Common myeloid progenitor, CD34-positive (primary cell): ENCODE measurements at regions not wholly inside any gene's neighbourhood (a gene's known extent, or its start where the extent isn't known, plus 50 kb on each side); places are given as distances from the start of the nearest gene placed in this dataset.
"Not testable (repeated sequence)": the region's sequence is repeated elsewhere in the genome, so short reads cannot be mapped to it uniquely, and the experiment has no call there.

Experiments
- CTCF ChIA-PET: fragments of 350-600 bp; sonication (Branson Sonifier 250); formaldehyde crosslinking; loops from one replicate; lab custom pipeline; 2021; ENCODE audit warnings: antibody characterized with exemption; lab: Charles Lee
- POLR2A ChIA-PET: fragments of 350-600 bp; sonication (Branson Sonifier 250); formaldehyde crosslinking; loops from one replicate; lab custom pipeline; 2021; ENCODE audit warnings: antibody characterized with exemption; lab: Charles Lee
- DNase-seq, 3 donors: peaks; one replicate each; pipeline versions ENCODE4 v3.0.0 to v3.0.0-alpha.2; 2013
- H3K27ac ChIP-seq, 2 experiments: 1 replicate in 1 of 2; 2 replicates in 1 of 2; pipeline ENCODE4 v1.7.0; 2013; ENCODE audit warnings: inconsistent platforms in 2 of 2, low read length in 2 of 2, mild to moderate bottlenecking in 2 of 2, low read depth in 1 of 2, moderate library complexity in 1 of 2; ENCODE audit not compliant: severe bottlenecking in 2 of 2, insufficient read depth in 1 of 2, poor library complexity in 1 of 2
- H3K27me3 ChIP-seq, 5 experiments: replicated peaks in 2 of 5; 1 replicate in 3 of 5; 2 replicates in 2 of 5; pipeline versions ENCODE4 v1.6.1 to v1.7.0; 2013; ENCODE audit warnings: low read length in 4 of 5, mild to moderate bottlenecking in 2 of 5, moderate library complexity in 2 of 5, inconsistent platforms in 1 of 5; ENCODE audit not compliant: insufficient read depth in 5 of 5, control insufficient read depth in 4 of 5
- H3K36me3 ChIP-seq, 4 experiments: 1 replicate in 2 of 4; 2 replicates in 2 of 4; pipeline versions ENCODE4 v1.6.1 to v1.7.0; 2013; ENCODE audit warnings: low read length in 3 of 4, control low read depth in 1 of 4, mild to moderate bottlenecking in 1 of 4; ENCODE audit not compliant: control insufficient read depth in 4 of 4, insufficient read depth in 4 of 4
- H3K4me1 ChIP-seq, 4 experiments: 1 replicate in 3 of 4; 2 replicates in 1 of 4; pipeline versions ENCODE4 v1.6.1 to v1.7.1; 2013; ENCODE audit warnings: low read length in 3 of 4, mild to moderate bottlenecking in 3 of 4, control low read depth in 1 of 4, inconsistent platforms in 1 of 4, moderate library complexity in 1 of 4; ENCODE audit not compliant: control insufficient read depth in 4 of 4, insufficient read depth in 4 of 4; ENCODE audit errors: control extremely low read depth in 1 of 4
- H3K4me3 ChIP-seq, 7 experiments: 1 replicate in 4 of 7; 2 replicates in 3 of 7; pipeline versions ENCODE4 v1.5.1 to v1.7.0; 2013; ENCODE audit warnings: mild to moderate bottlenecking in 7 of 7, low read length in 6 of 7, moderate library complexity in 6 of 7, inconsistent platforms in 2 of 7, low read depth in 2 of 7, control low read depth in 1 of 7; ENCODE audit not compliant: insufficient read depth in 4 of 7, control insufficient read depth in 1 of 7; ENCODE audit errors: extremely low read depth in 1 of 7
- H3K9me3 ChIP-seq, 5 experiments: 1 replicate in 4 of 5; 2 replicates in 1 of 5; pipeline versions ENCODE4 v1.6.1 to v1.7.1; 2013; ENCODE audit warnings: low read length in 4 of 5, mild to moderate bottlenecking in 2 of 5, inconsistent platforms in 1 of 5, low read depth in 1 of 5, moderate library complexity in 1 of 5; ENCODE audit not compliant: control insufficient read depth in 4 of 5, insufficient read depth in 2 of 5; ENCODE audit errors: control extremely low read depth in 1 of 5
- WGBS: methylation state at CpG from one replicate; pipeline ENCODE4 v1.1.5; 2013; ENCODE audit not compliant: insufficient coverage; 5-methylcytosine and 5-hydroxymethylcytosine counted together

DNA sequence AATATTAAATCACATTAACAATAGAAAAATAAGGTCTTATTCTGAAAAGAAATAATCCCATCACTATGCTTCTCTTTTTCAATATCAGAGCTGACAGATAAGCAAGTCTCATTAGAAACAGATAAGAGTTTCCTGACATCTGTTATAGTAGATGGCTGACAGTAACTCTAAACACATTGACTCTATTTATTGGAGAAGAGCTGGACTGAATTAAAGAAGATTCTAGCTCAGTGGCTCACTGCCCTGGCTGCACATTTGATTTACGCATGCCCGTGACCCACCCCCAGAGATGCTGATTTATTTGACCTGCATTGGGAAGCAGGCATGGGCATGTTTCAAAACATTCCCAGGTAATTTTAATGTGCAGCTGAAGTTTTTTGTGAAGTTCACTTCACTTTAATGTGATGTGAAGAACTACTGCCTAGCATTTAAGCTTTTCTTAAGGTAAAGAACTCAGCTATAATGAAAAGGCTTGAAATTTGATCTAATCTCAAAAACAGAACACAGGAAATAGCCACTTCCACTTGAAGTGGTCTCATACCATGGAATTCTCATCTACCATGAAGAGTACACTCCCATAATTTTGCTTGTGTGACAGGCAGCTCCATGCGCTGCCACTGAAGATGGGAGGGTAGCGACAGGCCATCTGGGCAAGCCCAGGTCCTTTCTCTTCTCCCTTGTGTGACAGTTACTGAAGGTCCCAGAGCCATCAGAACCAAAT lies 162.3 kb downstream of the TPBG start:
- ChIA-PET POLR2A (no interaction called here), CTCF (no interaction called here)
- no peak overlapping the region for H3K4me3 ChIP-seq
- DNase-seq: no peak
- H3K4me1 ChIP-seq: no peaks in the 10 kb centered on the region
- no peak overlapping the region for H3K27ac ChIP-seq
- no peaks in the 10 kb centered on the region for H3K9me3 ChIP-seq
- 93% methylated on average over 4 of the region's 4 CpGs for WGBS
- H3K27me3 ChIP-seq: no peaks in the 10 kb centered on the region
- H3K36me3 ChIP-seq: no peaks in the 10 kb centered on the region

DNA sequence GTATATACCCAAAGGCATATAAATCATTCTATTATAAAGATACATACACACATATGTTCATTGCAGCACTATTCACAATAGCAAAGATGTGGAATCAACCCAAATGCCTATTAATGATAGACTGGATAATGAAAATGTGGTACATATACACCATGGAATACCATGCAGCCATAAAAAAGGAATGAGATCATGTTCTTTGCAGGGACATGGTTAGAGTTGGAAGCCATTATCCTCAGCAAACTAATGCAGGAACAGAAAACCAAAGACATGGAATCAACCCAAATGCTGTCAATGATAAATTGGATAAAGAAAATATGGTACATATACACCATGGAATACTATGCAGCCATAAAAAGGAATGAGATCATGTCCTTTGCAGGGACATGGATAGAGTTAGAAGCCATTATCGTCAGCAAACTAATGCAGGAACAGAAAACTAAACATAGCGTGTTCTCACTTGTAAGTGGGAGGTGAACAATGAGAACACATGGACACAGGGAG lies 166.4 kb downstream of the TPBG start:
- H3K27ac ChIP-seq, H3K27me3 ChIP-seq, POLR2A ChIA-PET, H3K9me3 ChIP-seq, H3K4me1 ChIP-seq, H3K4me3 ChIP-seq, H3K36me3 ChIP-seq, DNase-seq: not testable (repeated sequence)
- WGBS: 100% methylated on average over 2 of the region's 2 CpGs
- CTCF ChIA-PET: interaction anchor here (1.0 kb wide), 1 partner anchor 107 kb away, joined by 3 read pairs; no protein-coding TSS in a partner anchor

DNA sequence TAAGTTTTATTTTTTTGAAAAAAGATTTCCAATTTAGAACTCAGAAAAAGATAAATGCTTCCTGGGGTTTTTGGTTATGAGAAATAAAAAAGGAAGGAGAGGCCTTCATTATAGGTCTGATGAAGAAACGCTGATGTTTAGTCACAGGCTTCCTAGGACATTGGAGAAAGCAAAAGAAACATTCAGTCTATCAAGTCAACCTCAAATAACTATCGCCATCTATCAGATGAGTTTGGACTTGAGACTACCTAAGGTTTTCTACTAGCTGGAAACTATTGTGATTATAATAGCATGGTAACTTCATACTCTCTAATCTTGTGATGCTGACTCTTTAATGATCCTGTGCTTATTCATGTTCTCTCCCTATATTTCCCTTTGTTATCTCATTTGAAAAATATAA lies 171.3 kb downstream of the TPBG start:
- H3K4me1 ChIP-seq: no peaks in the 10 kb centered on the region
- POLR2A ChIA-PET: no interaction called here
- no peak for DNase-seq
- CTCF ChIA-PET: no interaction called here
- no peak overlapping the region for H3K4me3 ChIP-seq
- H3K27ac ChIP-seq: no peak overlapping the region
- no CpG with 5 or more reads among the region's 2 CpGs for WGBS
- no peaks in the 10 kb centered on the region for H3K27me3 ChIP-seq
- no peaks in the 10 kb centered on the region for H3K9me3 ChIP-seq
- no peaks in the 10 kb centered on the region for H3K36me3 ChIP-seq

DNA sequence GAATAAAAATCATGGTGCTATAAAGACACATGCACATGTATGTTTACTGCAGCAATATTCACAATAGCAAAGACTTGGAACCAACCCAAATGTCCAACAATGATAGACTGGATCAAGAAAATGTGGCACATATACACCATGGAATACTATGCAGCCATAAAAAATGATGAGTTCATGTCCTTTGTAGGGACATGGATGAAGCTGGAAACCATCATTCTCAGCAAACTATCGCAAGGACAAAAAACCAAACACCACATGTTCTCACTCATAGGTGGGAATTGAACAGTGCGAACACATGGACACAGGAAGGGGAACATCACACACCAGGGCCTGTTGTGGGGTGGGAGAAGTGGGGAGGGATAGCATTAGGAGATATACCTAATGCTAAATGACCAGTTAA lies 185.9 kb downstream of the TPBG start:
- H3K27me3 ChIP-seq, H3K36me3 ChIP-seq, H3K9me3 ChIP-seq, H3K27ac ChIP-seq, H3K4me1 ChIP-seq, DNase-seq, H3K4me3 ChIP-seq, CTCF ChIA-PET, POLR2A ChIA-PET: not testable (repeated sequence)
- no CpG with 5 or more reads among the region's 2 CpGs for WGBS

DNA sequence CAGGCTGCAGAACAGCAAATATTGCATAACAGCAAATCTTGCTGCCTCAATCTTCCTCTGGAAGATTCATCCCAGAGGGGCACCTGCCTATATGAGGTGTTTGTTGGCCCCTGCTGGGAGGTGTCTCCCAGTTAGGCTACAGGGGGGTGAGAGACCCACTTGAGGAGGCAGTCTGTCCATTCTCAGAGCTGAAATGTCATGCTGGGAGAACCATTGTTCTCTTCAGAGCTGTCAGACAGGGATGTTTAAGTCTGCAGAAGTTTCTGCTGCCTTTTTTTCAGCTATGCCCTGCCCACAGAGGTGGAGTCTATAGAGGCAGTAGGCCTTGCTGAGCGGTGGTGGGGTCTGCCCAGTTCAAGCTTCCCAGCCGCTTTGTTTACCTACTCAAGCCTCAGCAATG lies 187.7 kb downstream of the TPBG start:
- H3K4me1 ChIP-seq, H3K27me3 ChIP-seq, DNase-seq, H3K27ac ChIP-seq, POLR2A ChIA-PET, CTCF ChIA-PET, H3K4me3 ChIP-seq, H3K9me3 ChIP-seq, H3K36me3 ChIP-seq: not testable (repeated sequence)
- 88% methylated on average over 2 of the region's 2 CpGs for WGBS

DNA sequence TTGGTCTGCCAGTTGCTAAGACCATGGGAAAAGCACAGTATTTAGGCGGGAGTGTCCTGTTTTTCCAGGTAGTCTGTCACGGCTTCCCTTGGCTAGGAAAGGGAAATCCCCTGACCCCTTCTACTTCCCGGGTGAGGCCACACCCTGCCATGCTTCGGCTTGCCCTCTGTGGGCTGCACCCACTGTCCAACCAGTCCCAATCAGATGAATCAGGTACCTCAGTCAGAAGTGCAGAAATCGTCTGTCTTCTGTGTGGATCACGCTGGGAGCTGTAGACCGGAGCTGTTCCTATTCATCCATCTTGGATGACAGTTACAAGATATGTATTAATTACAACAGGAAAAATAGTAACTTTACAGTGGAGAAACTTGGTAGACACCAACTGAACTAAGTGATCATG lies 188.2 kb downstream of the TPBG start:
- Histone ChIP-seq H3K4me3 (no peak overlapping the region), H3K36me3 (no peaks in the 10 kb centered on the region), H3K27ac (no peak overlapping the region), H3K4me1 (no peaks in the 10 kb centered on the region), H3K27me3 (no peaks in the 10 kb centered on the region), H3K9me3 (peaks cover 0 to 3% (median 0%) of the 10 kb centered on the region in 5 experiments)
- DNase-seq: no peak
- POLR2A ChIA-PET: no interaction called here
- CTCF ChIA-PET: no interaction called here
- 96% methylated on average over 2 of the region's 7 CpGs for WGBS

DNA sequence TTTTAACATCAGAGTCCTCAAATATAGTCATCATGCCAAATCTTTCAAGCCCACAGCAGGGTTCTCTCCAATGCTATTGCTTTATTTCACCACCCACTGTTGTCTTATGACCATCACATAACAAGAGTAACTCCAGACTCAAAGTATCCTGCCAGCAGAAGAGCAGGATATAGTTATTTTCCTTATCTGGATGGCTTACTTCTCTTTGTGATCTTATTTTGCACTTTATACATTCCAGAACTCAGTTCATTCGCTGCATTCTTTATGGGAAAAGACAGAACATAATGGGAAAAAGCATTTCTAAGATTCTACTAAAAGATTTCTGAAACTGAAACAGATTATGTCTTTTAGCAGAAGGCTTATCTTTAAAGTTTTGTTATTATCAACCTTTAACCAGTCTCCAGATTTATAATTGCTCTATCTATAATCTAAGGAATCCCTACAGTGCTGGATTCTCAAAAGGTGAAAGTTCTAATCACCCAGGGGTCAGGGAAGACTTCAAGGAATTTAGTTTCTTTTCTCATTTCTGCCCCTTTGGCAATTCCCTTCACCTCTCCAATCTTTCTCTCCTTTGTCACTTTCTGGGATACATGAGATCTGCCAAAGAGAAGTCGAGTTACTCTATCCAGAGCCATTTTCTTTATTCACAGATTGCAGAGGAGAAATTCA lies 190.4 kb downstream of the TPBG start:
- Histone ChIP-seq H3K36me3 (no peaks in the 10 kb centered on the region), H3K27me3 (no peaks in the 10 kb centered on the region), H3K4me1 (no peaks in the 10 kb centered on the region), H3K27ac (no peak overlapping the region), H3K9me3 (no peaks in the 10 kb centered on the region), H3K4me3 (no peak overlapping the region)
- no CpG with 5 or more reads among the region's 2 CpGs for WGBS
- ChIA-PET POLR2A (no interaction called here), CTCF (no interaction called here)
- no peak for DNase-seq
